Memory B cell (primary cell): ENCODE measurements at regions not wholly inside any gene's neighbourhood (a gene's known extent, or its start where the extent isn't known, plus 50 kb on each side); places are given as distances from the start of the nearest gene placed in this dataset.
"Not testable (repeated sequence)": the region's sequence is repeated elsewhere in the genome, so short reads cannot be mapped to it uniquely, and the experiment has no call there.

Experiments used
- ATAC-seq: fragments of 150-1000 bp; cut with Tn5 transposase; 2 replicates; pipeline ENCODE4 v1.10.0; 2021; ENCODE audit warnings: low read depth, mild to moderate bottlenecking, moderate library complexity
- DNase-seq, 2 donors: peaks; one replicate each; pipeline ENCODE4 v3.0.0; 2022; ENCODE audit warnings: low spot score in 2 of 2
- H3K27ac Mint-ChIP-seq: one replicate; pipeline ENCODE4 v1.8.0; 2022; ENCODE audit warnings: mild to moderate bottlenecking, moderate library complexity, mixed read lengths
- H3K27me3 Mint-ChIP-seq: one replicate; pipeline ENCODE4 v1.8.0; 2022; ENCODE audit warnings: mixed read lengths
- H3K36me3 Mint-ChIP-seq: one replicate; pipeline ENCODE4 v1.8.0; 2022; ENCODE audit warnings: mild to moderate bottlenecking, mixed read lengths
- H3K4me1 Mint-ChIP-seq: one replicate; pipeline ENCODE4 v1.8.0; 2022; ENCODE audit warnings: mixed read lengths
- H3K4me3 Mint-ChIP-seq: one replicate; pipeline ENCODE4 v1.8.0; 2022; ENCODE audit warnings: mild to moderate bottlenecking, moderate library complexity, mixed read lengths
- H3K9me3 Mint-ChIP-seq: one replicate; pipeline ENCODE4 v1.8.0; 2022; ENCODE audit warnings: mixed read lengths

- H3K27me3 Mint-ChIP-seq = no peaks in the 10 kb centered on the region
Observed at GRCh38 chr10:44004913-44005787, 356.5 kb upstream of the ZNF32 start.

GRCh38 chr10:43998021-43998809, 349.5 kb upstream of the ZNF32 start:
- Mint-ChIP-seq H3K27ac (no peak overlapping the region), H3K9me3 (peaks cover 8% of the 10 kb centered on the region), H3K36me3 (peaks cover 2% of the 10 kb centered on the region), H3K4me3 (no peak overlapping the region), H3K27me3 (peaks cover 3% of the 10 kb centered on the region), H3K4me1 (no peaks in the 10 kb centered on the region)
- ATAC-seq = no peak
- DNase-seq = no peak

More at GRCh38 chr10:44004913-44005787, 356.5 kb upstream of the ZNF32 start:
- Mint-ChIP-seq H3K36me3 (no peaks in the 10 kb centered on the region), H3K9me3 (peaks cover 7% of the 10 kb centered on the region), H3K4me3 (no peak overlapping the region), H3K4me1 (no peaks in the 10 kb centered on the region), H3K27ac (no peak overlapping the region)
- DNase-seq (no peak), ATAC-seq (no peak)

- Mint-ChIP-seq H3K9me3 (peaks cover 8% of the 10 kb centered on the region), H3K4me3 (no peak overlapping the region), H3K36me3 (peaks cover 2% of the 10 kb centered on the region), H3K27me3 (peaks cover 3% of the 10 kb centered on the region), H3K27ac (no peak overlapping the region), H3K4me1 (no peaks in the 10 kb centered on the region)
- no peak for ATAC-seq
- DNase-seq = no peak
Observed at GRCh38 chr10:43997330-43997729, 348.6 kb upstream of the ZNF32 start.

- H3K4me1 Mint-ChIP-seq = no peaks in the 10 kb centered on the region
- DNase-seq (no peak), ATAC-seq (no peak)
- H3K27ac Mint-ChIP-seq = no peak overlapping the region
- H3K4me3 Mint-ChIP-seq = no peak overlapping the region
- peaks cover 2% of the 10 kb centered on the region for H3K36me3 Mint-ChIP-seq
- H3K27me3 Mint-ChIP-seq = peaks cover 6% of the 10 kb centered on the region
- H3K9me3 Mint-ChIP-seq = peaks cover 11% of the 10 kb centered on the region
Observed at GRCh38 chr10:43994539-43994938, 345.9 kb upstream of the ZNF32 start.

GRCh38 chr10:43992816-43993215, 344.1 kb upstream of the ZNF32 start:
- H3K4me1 Mint-ChIP-seq, H3K4me3 Mint-ChIP-seq, H3K36me3 Mint-ChIP-seq, H3K27ac Mint-ChIP-seq, ATAC-seq, H3K27me3 Mint-ChIP-seq, DNase-seq: not testable (repeated sequence)
- H3K9me3 Mint-ChIP-seq = peaks cover 15% of the 10 kb centered on the region

- no peak overlapping the region for H3K4me3 Mint-ChIP-seq
- DNase-seq = no peak
- H3K27me3 Mint-ChIP-seq = peaks cover 1% of the 10 kb centered on the region
- H3K9me3 Mint-ChIP-seq = peaks cover 9% of the 10 kb centered on the region
- no peaks in the 10 kb centered on the region for H3K36me3 Mint-ChIP-seq
- no peak for ATAC-seq
- H3K4me1 Mint-ChIP-seq = no peaks in the 10 kb centered on the region
- no peak overlapping the region for H3K27ac Mint-ChIP-seq
Observed at GRCh38 chr10:43986374-43986773, 337.7 kb upstream of the ZNF32 start.

- Mint-ChIP-seq H3K9me3 (peaks cover 9% of the 10 kb centered on the region), H3K4me3 (no peak overlapping the region), H3K4me1 (no peaks in the 10 kb centered on the region), H3K36me3 (no peaks in the 10 kb centered on the region), H3K27me3 (peaks cover 1% of the 10 kb centered on the region), H3K27ac (no peak overlapping the region)
- DNase-seq (no peak), ATAC-seq (no peak)
Observed at GRCh38 chr10:43985941-43986340, 337.3 kb upstream of the ZNF32 start.

- Mint-ChIP-seq H3K9me3 (peaks cover 4% of the 10 kb centered on the region), H3K36me3 (no peaks in the 10 kb centered on the region), H3K4me1 (no peaks in the 10 kb centered on the region), H3K4me3 (no peak overlapping the region), H3K27ac (no peak overlapping the region), H3K27me3 (no peaks in the 10 kb centered on the region)
- DNase-seq (no peak), ATAC-seq (no peak)
Observed at GRCh38 chr10:43983856-43984271, 335.2 kb upstream of the ZNF32 start.

- no peak for DNase-seq
- no peak for ATAC-seq
- peaks cover 2% of the 10 kb centered on the region for H3K9me3 Mint-ChIP-seq
- H3K27me3 Mint-ChIP-seq = peaks cover 1% of the 10 kb centered on the region
- H3K27ac Mint-ChIP-seq = no peak overlapping the region
- no peaks in the 10 kb centered on the region for H3K36me3 Mint-ChIP-seq
- H3K4me1 Mint-ChIP-seq = no peaks in the 10 kb centered on the region
- no peak overlapping the region for H3K4me3 Mint-ChIP-seq
Observed at GRCh38 chr10:43983405-43983804, 334.7 kb upstream of the ZNF32 start.

GRCh38 chr10:43982250-43982649, 333.6 kb upstream of the ZNF32 start:
- H3K9me3 Mint-ChIP-seq = peaks cover 2% of the 10 kb centered on the region
- ATAC-seq (no peak), DNase-seq (no peak)
- H3K4me1 Mint-ChIP-seq = no peaks in the 10 kb centered on the region
- peaks cover 1% of the 10 kb centered on the region for H3K27me3 Mint-ChIP-seq
- no peak overlapping the region for H3K4me3 Mint-ChIP-seq
- no peaks in the 10 kb centered on the region for H3K36me3 Mint-ChIP-seq
- no peak overlapping the region for H3K27ac Mint-ChIP-seq

- H3K4me1 Mint-ChIP-seq = no peaks in the 10 kb centered on the region
- DNase-seq (no peak), ATAC-seq (no peak)
- H3K27ac Mint-ChIP-seq = no peak overlapping the region
- H3K27me3 Mint-ChIP-seq = peaks cover 1% of the 10 kb centered on the region
- H3K4me3 Mint-ChIP-seq = no peak overlapping the region
- peaks cover 2% of the 10 kb centered on the region for H3K9me3 Mint-ChIP-seq
- no peaks in the 10 kb centered on the region for H3K36me3 Mint-ChIP-seq
Observed at GRCh38 chr10:43981696-43982095, 333.0 kb upstream of the ZNF32 start.

- Mint-ChIP-seq H3K9me3 (peaks cover 2% of the 10 kb centered on the region), H3K4me3 (no peak overlapping the region), H3K36me3 (no peaks in the 10 kb centered on the region), H3K27ac (no peak overlapping the region), H3K27me3 (peaks cover 1% of the 10 kb centered on the region), H3K4me1 (no peaks in the 10 kb centered on the region)
- ATAC-seq (no peak), DNase-seq (no peak)
Observed at GRCh38 chr10:43981232-43981631, 332.6 kb upstream of the ZNF32 start.

- no peak for ATAC-seq
- H3K4me1 Mint-ChIP-seq = no peaks in the 10 kb centered on the region
- no peak for DNase-seq
- H3K9me3 Mint-ChIP-seq = peaks cover 2% of the 10 kb centered on the region
- no peak overlapping the region for H3K4me3 Mint-ChIP-seq
- no peaks in the 10 kb centered on the region for H3K36me3 Mint-ChIP-seq
- H3K27me3 Mint-ChIP-seq = peaks cover 1% of the 10 kb centered on the region
- no peak overlapping the region for H3K27ac Mint-ChIP-seq
Observed at GRCh38 chr10:43980715-43981114, 332.0 kb upstream of the ZNF32 start.

- no peaks in the 10 kb centered on the region for H3K36me3 Mint-ChIP-seq
- H3K27me3 Mint-ChIP-seq = peaks cover 1% of the 10 kb centered on the region
- H3K4me1 Mint-ChIP-seq = no peaks in the 10 kb centered on the region
- peaks cover 2% of the 10 kb centered on the region for H3K9me3 Mint-ChIP-seq
- H3K4me3 Mint-ChIP-seq = no peak overlapping the region
- no peak for ATAC-seq
- DNase-seq = no peak
- no peak overlapping the region for H3K27ac Mint-ChIP-seq
Observed at GRCh38 chr10:43980313-43980712, 331.6 kb upstream of the ZNF32 start.
